ENCODE measurements at regions not wholly inside any gene's neighbourhood (a gene's known extent, or its start where the extent isn't known, plus 50 kb on each side); places are given as distances from the start of the nearest gene placed in this dataset.

DNA sequence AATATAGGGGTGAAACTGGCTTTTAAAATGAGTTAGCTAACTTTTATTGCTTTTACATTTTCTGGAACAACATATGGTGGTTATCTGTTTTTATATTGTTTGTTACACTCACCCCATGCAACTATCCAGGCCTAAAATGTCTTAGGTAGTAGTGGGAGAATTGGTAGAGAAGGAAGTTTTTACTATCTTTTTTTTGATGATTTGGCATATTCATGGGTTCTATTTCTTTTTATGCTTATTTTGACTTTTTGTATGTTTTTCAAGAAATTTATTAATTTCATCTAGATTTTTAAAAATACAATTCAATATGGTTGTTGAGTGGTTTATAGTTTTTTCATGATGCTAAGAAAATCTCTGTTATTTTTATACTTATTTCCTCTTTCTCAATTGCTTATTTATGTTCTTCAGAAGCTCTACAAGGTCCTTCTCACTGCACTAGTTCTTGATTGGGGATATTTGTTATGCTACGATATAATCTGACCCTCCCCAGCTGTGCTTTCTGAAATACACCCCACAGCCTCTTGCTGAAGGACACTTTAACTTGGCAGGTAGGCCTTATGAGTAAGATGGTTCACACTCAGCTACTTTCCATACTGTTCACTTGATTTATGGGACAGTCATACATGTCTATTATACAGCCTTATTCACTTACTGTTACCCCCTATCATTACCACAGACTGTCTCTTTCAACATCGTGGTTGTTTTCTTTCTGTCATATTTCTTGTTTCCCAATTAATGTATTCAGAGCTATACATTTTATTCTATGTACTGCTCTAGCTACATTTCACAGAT lies 431.2 kb downstream of the METTL15 start:
- no peaks in the 10 kb centered on the region for H3K36me3 ChIP-seq (ENCODE audit: control insufficient read depth in 2 of 3, insufficient read depth in 3 of 3, low read length in 3 of 3)
- intact Hi-C loops (cut with DNase I) = no loop called here
- H3K27me3 ChIP-seq (ENCODE audit: control insufficient read depth, insufficient read depth, low read length) = no peaks in the 10 kb centered on the region
- no peaks in the 10 kb centered on the region for H3K9me3 ChIP-seq (ENCODE audit: control insufficient read depth in 2 of 3, insufficient read depth in 1 of 3, low read length in 3 of 3)
- FAIRE-seq (no peak), DNase-seq (peak in 1 of 5 donors; percentile 7)
- H3K4me3 ChIP-seq (ENCODE audit: low read length in 3 of 3) = no peak overlapping the region
- TF ChIP-seq, protein P1, sequence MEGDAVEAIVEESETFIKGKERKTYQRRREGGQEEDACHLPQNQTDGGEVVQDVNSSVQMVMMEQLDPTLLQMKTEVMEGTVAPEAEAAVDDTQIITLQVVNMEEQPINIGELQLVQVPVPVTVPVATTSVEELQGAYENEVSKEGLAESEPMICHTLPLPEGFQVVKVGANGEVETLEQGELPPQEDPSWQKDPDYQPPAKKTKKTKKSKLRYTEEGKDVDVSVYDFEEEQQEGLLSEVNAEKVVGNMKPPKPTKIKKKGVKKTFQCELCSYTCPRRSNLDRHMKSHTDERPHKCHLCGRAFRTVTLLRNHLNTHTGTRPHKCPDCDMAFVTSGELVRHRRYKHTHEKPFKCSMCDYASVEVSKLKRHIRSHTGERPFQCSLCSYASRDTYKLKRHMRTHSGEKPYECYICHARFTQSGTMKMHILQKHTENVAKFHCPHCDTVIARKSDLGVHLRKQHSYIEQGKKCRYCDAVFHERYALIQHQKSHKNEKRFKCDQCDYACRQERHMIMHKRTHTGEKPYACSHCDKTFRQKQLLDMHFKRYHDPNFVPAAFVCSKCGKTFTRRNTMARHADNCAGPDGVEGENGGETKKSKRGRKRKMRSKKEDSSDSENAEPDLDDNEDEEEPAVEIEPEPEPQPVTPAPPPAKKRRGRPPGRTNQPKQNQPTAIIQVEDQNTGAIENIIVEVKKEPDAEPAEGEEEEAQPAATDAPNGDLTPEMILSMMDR (IDR thresholded peaks at IDR 0.05; ENCODE audit: borderline replicate concordance, extremely low read depth, insufficient read depth) = no peak
- no peak overlapping the region for H3K27ac ChIP-seq (ENCODE audit: low read depth in 2 of 2, low read length in 2 of 2)
- H3K4me1 ChIP-seq (ENCODE audit: control insufficient read depth in 2 of 3, insufficient read depth in 2 of 3, low read depth in 1 of 3, low read length in 3 of 3) = no peaks in the 10 kb centered on the region
- no peak overlapping the region for H3K9ac ChIP-seq (ENCODE audit: low read length in 3 of 3)

GRCh38 chr11:28537822-28538221 lies 429.6 kb downstream of the METTL15 start:
- no peaks in the 10 kb centered on the region for H3K27me3 ChIP-seq (ENCODE audit: control insufficient read depth, insufficient read depth, low read length)
- peak in 1 of 5 donors; percentile 2 for DNase-seq
- H3K36me3 ChIP-seq (ENCODE audit: control insufficient read depth in 2 of 3, insufficient read depth in 3 of 3, low read length in 3 of 3) = no peaks in the 10 kb centered on the region
- TF ChIP-seq, protein P1 (IDR thresholded peaks at IDR 0.05; ENCODE audit: borderline replicate concordance, extremely low read depth, insufficient read depth) = no peak
- no peak overlapping the region for H3K4me3 ChIP-seq (ENCODE audit: low read length in 3 of 3)
- peak; percentile 78 for FAIRE-seq
- H3K27ac ChIP-seq (ENCODE audit: low read depth in 2 of 2, low read length in 2 of 2) = no peak overlapping the region
- H3K4me1 ChIP-seq (ENCODE audit: control insufficient read depth in 2 of 3, insufficient read depth in 2 of 3, low read depth in 1 of 3, low read length in 3 of 3) = no peaks in the 10 kb centered on the region
- no peaks in the 10 kb centered on the region for H3K9me3 ChIP-seq (ENCODE audit: control insufficient read depth in 2 of 3, insufficient read depth in 1 of 3, low read length in 3 of 3)
- H3K9ac ChIP-seq (ENCODE audit: low read length in 3 of 3) = no peak overlapping the region
- intact Hi-C loops (cut with DNase I) = no loop called here

DNA sequence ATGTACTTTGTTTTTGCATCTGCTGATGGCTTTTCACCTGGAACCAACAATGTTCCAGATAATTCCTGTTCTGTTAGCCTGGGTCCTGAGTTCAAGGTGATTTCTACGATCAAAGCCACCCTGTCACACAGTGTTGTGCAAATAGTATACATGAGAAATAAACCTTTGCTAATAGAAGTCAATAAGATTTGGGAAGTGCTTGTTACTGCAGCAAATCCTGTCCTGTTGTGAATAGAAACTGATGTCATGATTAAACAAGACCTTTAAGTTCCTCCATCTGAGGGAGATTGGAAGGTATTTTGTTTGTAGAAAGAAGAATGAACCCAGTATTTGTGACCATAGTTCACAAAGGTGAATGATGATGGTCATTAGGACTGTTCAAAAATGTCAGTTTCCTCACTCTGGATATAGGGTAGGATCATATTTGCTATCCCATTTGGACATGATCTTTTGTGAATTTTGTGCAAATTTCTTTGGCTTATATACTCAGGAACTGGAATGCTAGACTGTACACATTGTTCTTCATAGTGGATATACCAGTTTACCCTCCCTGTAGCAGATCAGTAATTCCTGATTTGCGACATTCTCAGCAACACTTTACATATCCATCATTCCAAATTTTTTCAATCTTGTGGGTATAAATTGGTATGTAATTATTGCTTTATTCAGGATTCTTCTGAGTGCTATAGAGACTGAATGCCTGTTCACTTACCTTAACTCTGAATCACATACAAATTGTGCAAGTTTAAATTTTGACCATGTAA lies 428.5 kb downstream of the METTL15 start:
- intact Hi-C loops (cut with DNase I) = no loop called here
- no peak for FAIRE-seq
- TF ChIP-seq, protein P1 (IDR thresholded peaks at IDR 0.05; ENCODE audit: borderline replicate concordance, extremely low read depth, insufficient read depth) = no peak
- Histone ChIP-seq H3K4me1 (ENCODE audit: control insufficient read depth in 2 of 3, insufficient read depth in 2 of 3, low read depth in 1 of 3, low read length in 3 of 3) (no peaks in the 10 kb centered on the region), H3K4me3 (ENCODE audit: low read length in 3 of 3) (no peak overlapping the region), H3K27ac (ENCODE audit: low read depth in 2 of 2, low read length in 2 of 2) (no peak overlapping the region), H3K36me3 (ENCODE audit: control insufficient read depth in 2 of 3, insufficient read depth in 3 of 3, low read length in 3 of 3) (no peaks in the 10 kb centered on the region), H3K9me3 (ENCODE audit: control insufficient read depth in 2 of 3, insufficient read depth in 1 of 3, low read length in 3 of 3) (no peaks in the 10 kb centered on the region), H3K9ac (ENCODE audit: low read length in 3 of 3) (no peak overlapping the region), H3K27me3 (ENCODE audit: control insufficient read depth, insufficient read depth, low read length) (no peaks in the 10 kb centered on the region)
- DNase-seq = no peak

Measured in kidney (tissue), 13 donors.